ENCODE measurements at regions not wholly inside any gene's neighbourhood (a gene's known extent, or its start where the extent isn't known, plus 50 kb on each side); places are given as distances from the start of the nearest gene placed in this dataset.
"Not testable (repeated sequence)": the region's sequence is repeated elsewhere in the genome, so short reads cannot be mapped to it uniquely, and the experiment has no call there.

GRCh38 chrY:15871570-15871969 lies 1347.2 kb downstream of the NLGN4Y start:
- no peak for DNase-seq (ENCODE audit: low read depth, low spot score)

- not testable (repeated sequence) for DNase-seq (ENCODE audit: low read depth, low spot score)
Observed at GRCh38 chrY:15875881-15876280, 1351.6 kb downstream of the NLGN4Y start.

DNA sequence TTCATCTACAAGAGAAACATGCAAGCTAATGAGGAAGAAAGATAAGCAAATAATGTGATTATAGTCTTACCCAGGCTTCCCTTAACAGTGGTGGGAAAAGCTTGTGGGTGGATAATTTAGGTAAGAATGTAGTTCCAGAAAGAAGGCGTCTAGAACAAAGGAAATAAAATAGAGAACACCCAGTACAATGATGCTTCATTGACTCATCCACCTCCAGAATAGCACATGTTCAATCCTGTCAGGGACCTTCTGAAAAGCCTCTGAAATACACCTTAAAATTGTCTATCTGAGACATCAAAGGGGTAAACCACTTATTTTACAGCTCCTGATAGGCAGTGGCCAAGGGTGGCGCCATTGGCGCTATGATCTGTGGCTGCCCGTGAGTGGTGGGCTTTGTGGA lies 1379.2 kb downstream of the NLGN4Y start:
- not testable (repeated sequence) for DNase-seq (ENCODE audit: low read depth, low spot score)

DNA sequence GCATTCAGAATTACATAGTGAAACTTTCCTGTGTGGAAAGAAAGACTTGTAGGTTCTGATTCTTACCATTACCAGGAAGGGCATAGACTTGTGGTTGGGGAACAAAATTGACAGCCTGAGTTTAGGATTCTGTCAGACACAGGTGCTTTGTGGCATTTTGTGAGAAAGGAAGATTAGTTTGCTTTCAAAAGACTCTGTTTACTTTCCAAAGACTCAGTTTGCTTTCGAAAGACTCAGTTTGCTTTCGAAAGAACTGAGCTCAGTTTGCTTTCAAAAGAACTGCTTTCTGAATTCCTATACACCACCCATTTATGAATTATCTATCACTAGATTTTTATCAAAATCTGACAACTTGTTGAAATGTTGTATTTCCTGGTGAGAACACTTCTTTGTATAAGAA lies 1381.2 kb downstream of the NLGN4Y start:
- no peak for DNase-seq (ENCODE audit: low read depth, low spot score)

- DNase-seq (ENCODE audit: low read depth, low spot score): no peak
Observed at GRCh38 chrY:15926499-15926898, 1402.2 kb downstream of the NLGN4Y start.

- DNase-seq (ENCODE audit: low read depth, low spot score): no peak
Observed at GRCh38 chrY:15938791-15939190, 1414.5 kb downstream of the NLGN4Y start.

- no peak for DNase-seq (ENCODE audit: low read depth, low spot score)
Observed at GRCh38 chrY:15951041-15951440, 1426.7 kb downstream of the NLGN4Y start.

GRCh38 chrY:15968800-15969199 lies 1444.5 kb downstream of the NLGN4Y start:
- no peak for DNase-seq (ENCODE audit: low read depth, low spot score)

GRCh38 chrY:15973200-15973599 lies 1448.9 kb downstream of the NLGN4Y start:
- no peak for DNase-seq (ENCODE audit: low read depth, low spot score)

- no peak for DNase-seq (ENCODE audit: low read depth, low spot score)
Observed at GRCh38 chrY:15976771-15977170, 1452.4 kb downstream of the NLGN4Y start.

DNA sequence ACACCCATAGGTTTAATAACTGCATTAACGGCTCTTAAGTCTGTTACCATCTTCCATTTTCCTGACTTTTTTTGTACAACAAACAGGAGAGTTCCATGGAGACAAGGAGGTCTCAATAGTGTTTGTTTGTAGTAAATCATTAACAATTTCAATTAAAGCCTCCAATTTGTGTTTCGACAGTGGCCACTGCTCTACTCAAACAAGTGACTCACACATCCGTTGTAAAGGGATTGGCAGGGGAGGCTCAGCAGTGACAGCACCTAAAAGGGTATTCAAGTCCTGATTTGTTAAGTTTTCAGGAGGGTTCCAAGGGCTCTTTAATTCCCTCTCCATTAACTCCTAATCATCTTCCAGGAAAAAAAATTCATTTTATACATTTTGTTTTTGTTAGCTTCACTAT lies 1454.2 kb downstream of the NLGN4Y start:
- no peak for DNase-seq (ENCODE audit: low read depth, low spot score)

- DNase-seq (ENCODE audit: low read depth, low spot score): no peak
Observed at GRCh38 chrY:15984651-15985398, 1460.5 kb downstream of the NLGN4Y start.

- DNase-seq (ENCODE audit: low read depth, low spot score): no peak
Observed at GRCh38 chrY:15996014-15996413, 1471.7 kb downstream of the NLGN4Y start.

DNA sequence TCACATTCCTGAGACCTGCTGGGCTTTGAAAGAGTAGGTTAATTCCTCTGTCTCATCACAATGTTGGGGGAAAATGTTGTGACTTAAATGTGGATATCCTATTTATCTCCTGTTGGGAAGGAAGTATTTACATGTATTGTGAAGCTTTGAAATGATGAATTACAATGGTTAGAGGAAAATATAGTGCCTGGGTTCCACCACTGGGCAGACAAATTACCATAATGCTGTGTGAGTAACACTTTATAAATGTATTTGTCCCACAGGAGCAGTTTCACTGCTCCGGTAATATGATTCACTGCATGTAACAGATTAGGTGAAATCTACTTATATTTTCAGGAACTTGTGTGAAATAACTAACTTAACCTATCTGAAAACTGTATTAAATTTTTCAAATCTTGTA lies 1476.4 kb downstream of the NLGN4Y start:
- DNase-seq (ENCODE audit: low read depth, low spot score): no peak

DNA sequence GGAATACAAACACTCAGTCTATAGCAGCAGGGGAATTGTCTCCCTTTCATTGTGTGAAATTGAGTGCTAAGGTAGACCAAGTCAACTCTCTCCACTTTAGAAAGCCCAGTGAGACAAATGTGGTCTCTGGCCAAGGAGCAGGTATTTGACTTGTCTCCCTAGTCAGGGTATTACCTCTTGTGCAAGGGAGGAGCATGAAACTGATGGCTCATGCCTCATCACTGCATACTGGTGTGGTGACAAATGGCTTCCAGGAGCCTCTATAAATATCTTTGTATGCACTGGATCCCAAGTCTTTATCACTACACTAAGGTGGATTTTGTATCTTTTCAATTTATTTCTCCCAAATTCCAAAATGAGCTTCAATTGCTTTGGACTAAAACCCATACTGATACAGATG lies 1477.6 kb downstream of the NLGN4Y start:
- DNase-seq (ENCODE audit: low read depth, low spot score): no peak

- no peak for DNase-seq (ENCODE audit: low read depth, low spot score)
Observed at GRCh38 chrY:16051908-16052643, 1527.7 kb downstream of the NLGN4Y start.

GRCh38 chrY:16060141-16060540 lies 1535.8 kb downstream of the NLGN4Y start:
- no peak for DNase-seq (ENCODE audit: low read depth, low spot score)

DNA sequence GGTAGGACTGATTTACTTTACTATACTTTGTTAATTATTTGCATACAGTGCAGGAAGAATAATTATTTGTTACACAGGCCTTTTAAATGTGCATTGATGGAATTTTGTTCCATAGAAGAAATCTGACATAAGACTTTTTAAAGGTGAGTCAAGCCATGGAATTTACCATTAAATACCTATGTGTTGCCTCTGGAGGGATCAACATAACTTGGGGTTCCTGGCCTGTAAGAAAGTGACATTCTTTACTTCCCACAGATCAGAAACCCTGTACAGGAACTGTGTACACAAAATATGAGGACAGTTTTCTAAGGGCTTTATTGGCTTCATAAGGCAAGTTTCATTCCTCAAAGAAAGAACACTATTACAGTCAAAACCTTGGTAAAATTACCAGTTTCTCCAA lies 1536.4 kb downstream of the NLGN4Y start:
- DNase-seq (ENCODE audit: low read depth, low spot score): no peak

GRCh38 chrY:16071957-16072356 lies 1547.6 kb downstream of the NLGN4Y start:
- DNase-seq (ENCODE audit: low read depth, low spot score): no peak

DNA sequence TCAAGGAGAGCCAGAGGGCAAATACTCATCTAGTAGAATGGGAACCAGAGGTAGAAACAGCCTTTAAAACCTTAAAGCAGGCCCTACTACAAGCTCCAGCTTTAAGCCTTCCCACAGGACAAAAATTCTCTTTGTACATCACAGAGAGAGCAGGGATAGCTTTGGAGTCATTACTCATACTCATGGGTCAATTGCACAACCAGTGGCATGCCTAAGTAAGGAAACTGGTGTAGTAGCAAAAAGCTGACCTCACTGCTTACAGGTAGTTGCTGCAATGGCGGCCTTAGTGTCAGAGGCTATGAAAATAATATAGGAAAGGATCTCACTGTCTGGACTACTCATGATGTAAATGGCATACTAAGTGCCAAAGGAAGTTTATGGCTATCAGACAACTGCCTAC lies 1551.4 kb downstream of the NLGN4Y start:
- DNase-seq (ENCODE audit: low read depth, low spot score): no peak

- no peak for DNase-seq (ENCODE audit: low read depth, low spot score)
Observed at GRCh38 chrY:16097325-16097724, 1573.0 kb downstream of the NLGN4Y start.

DNA sequence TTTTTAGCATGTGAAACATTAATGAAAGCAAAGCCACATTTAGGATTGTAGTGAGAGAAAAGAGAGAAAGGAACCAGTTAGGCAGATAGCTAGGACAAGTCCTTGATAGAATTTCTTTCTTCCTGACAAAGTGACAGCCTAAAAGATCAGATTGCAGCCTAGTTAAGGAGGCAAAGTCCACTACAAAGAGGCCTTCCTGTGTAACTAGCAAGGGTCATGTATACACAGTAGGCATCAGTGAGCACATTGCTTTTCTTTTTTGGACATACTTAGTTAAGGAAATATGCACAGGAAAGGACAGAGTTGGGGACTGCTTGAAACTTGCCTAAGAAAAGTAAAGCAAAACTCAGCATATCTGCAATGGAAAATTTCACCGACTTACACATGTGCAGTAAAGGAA lies 1577.5 kb downstream of the NLGN4Y start:
- no peak for DNase-seq (ENCODE audit: low read depth, low spot score)

GRCh38 chrY:16106613-16107012 lies 1582.3 kb downstream of the NLGN4Y start:
- no peak for DNase-seq (ENCODE audit: low read depth, low spot score)

Measured in iPS DF 19.7 (cell line).